ENCODE measurements at regions not wholly inside any gene's neighbourhood (a gene's known extent, or its start where the extent isn't known, plus 50 kb on each side); places are given as distances from the start of the nearest gene placed in this dataset.

GRCh38 chr12:111164833-111165525, 203.9 kb downstream of the PHETA1 start:
- Histone ChIP-seq H3K27me3 (ENCODE audit: control insufficient read depth, insufficient read depth, low read length) (no peaks in the 10 kb centered on the region), H3K4me3 (ENCODE audit: low read depth, low read length) (no peak overlapping the region), H3K36me3 (ENCODE audit: control insufficient read depth, insufficient read depth, low read length) (no peaks in the 10 kb centered on the region)

GRCh38 chr12:111163422-111163821, 205.5 kb downstream of the PHETA1 start:
- H3K9ac ChIP-seq (ENCODE audit: low read depth, low read length): no peak overlapping the region
- H3K4me3 ChIP-seq (ENCODE audit: low read depth, low read length): no peak overlapping the region
- no peaks in the 10 kb centered on the region for H3K36me3 ChIP-seq (ENCODE audit: control insufficient read depth, insufficient read depth, low read length)
- no peaks in the 10 kb centered on the region for H3K9me3 ChIP-seq (ENCODE audit: control insufficient read depth, insufficient read depth, low read length)
- no peaks in the 10 kb centered on the region for H3K27me3 ChIP-seq (ENCODE audit: control insufficient read depth, insufficient read depth, low read length)
- H3K4me1 ChIP-seq (ENCODE audit: control insufficient read depth, insufficient read depth, low read length): no peaks in the 10 kb centered on the region

More at GRCh38 chr12:111164833-111165525, 203.9 kb downstream of the PHETA1 start:
- no peak overlapping the region for H3K9ac ChIP-seq (ENCODE audit: low read depth, low read length)
- no peaks in the 10 kb centered on the region for H3K4me1 ChIP-seq (ENCODE audit: control insufficient read depth, insufficient read depth, low read length)
- H3K9me3 ChIP-seq (ENCODE audit: control insufficient read depth, insufficient read depth, low read length): no peaks in the 10 kb centered on the region

DNA sequence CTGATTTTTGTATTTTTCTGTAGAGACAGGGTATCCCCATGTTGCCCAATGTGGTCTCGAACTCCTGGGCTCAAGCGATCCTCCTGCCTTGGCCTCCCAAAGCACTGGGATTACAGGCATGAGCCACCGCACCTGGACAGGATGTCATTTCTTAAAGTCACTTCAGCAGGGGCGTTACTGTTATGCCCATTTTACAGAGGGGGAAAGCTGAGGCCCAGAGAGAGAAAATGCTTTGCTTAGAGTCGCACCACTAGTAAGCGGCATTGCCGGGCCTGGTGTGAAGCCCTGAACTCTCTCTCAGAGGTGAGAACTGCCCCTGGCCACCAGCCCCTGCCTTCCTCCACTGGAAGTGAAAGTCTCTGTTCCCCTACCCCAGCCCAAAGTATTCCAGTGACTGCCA, 207.0 kb downstream of the PHETA1 start:
- H3K4me1 ChIP-seq (ENCODE audit: control insufficient read depth, insufficient read depth, low read length): no peaks in the 10 kb centered on the region
- H3K27me3 ChIP-seq (ENCODE audit: control insufficient read depth, insufficient read depth, low read length): no peaks in the 10 kb centered on the region
- H3K9ac ChIP-seq (ENCODE audit: low read depth, low read length): no peak overlapping the region
- no peak overlapping the region for H3K4me3 ChIP-seq (ENCODE audit: low read depth, low read length)
- no peaks in the 10 kb centered on the region for H3K9me3 ChIP-seq (ENCODE audit: control insufficient read depth, insufficient read depth, low read length)
- H3K36me3 ChIP-seq (ENCODE audit: control insufficient read depth, insufficient read depth, low read length): no peaks in the 10 kb centered on the region

- Histone ChIP-seq H3K4me3 (ENCODE audit: low read depth, low read length) (no peak overlapping the region), H3K9me3 (ENCODE audit: control insufficient read depth, insufficient read depth, low read length) (no peaks in the 10 kb centered on the region), H3K36me3 (ENCODE audit: control insufficient read depth, insufficient read depth, low read length) (no peaks in the 10 kb centered on the region), H3K4me1 (ENCODE audit: control insufficient read depth, insufficient read depth, low read length) (no peaks in the 10 kb centered on the region), H3K27me3 (ENCODE audit: control insufficient read depth, insufficient read depth, low read length) (no peaks in the 10 kb centered on the region), H3K9ac (ENCODE audit: low read depth, low read length) (no peak overlapping the region)
Measured at GRCh38 chr12:111160350-111161241, 208.3 kb downstream of the PHETA1 start.

GRCh38 chr12:111158992-111159391, 209.9 kb downstream of the PHETA1 start:
- no peak overlapping the region for H3K9ac ChIP-seq (ENCODE audit: low read depth, low read length)
- H3K4me3 ChIP-seq (ENCODE audit: low read depth, low read length): no peak overlapping the region
- no peaks in the 10 kb centered on the region for H3K36me3 ChIP-seq (ENCODE audit: control insufficient read depth, insufficient read depth, low read length)
- peaks cover 4% of the 10 kb centered on the region for H3K4me1 ChIP-seq (ENCODE audit: control insufficient read depth, insufficient read depth, low read length)
- no peaks in the 10 kb centered on the region for H3K27me3 ChIP-seq (ENCODE audit: control insufficient read depth, insufficient read depth, low read length)
- H3K9me3 ChIP-seq (ENCODE audit: control insufficient read depth, insufficient read depth, low read length): no peaks in the 10 kb centered on the region

DNA sequence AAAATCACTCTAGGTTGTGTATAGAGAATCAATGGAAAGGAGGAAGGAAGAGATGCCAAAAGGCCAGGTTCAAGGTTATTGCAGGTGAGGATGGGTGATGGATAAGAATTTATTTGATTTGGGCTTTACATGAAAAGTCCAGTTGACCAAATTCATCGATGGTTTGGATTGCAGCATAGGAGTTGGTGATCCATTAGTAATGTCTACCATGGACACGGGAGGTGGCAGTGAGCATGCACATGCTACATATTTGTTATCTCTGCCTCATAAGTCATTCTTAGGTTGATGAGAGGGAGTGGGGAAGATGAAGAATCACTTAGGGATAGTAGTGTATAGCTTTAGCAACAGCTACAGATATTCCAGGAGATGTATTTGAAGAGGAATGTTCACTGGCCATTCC, 211.4 kb downstream of the PHETA1 start:
- H3K27me3 ChIP-seq (ENCODE audit: control insufficient read depth, insufficient read depth, low read length): no peaks in the 10 kb centered on the region
- no peaks in the 10 kb centered on the region for H3K36me3 ChIP-seq (ENCODE audit: control insufficient read depth, insufficient read depth, low read length)
- H3K9me3 ChIP-seq (ENCODE audit: control insufficient read depth, insufficient read depth, low read length): no peaks in the 10 kb centered on the region
- H3K9ac ChIP-seq (ENCODE audit: low read depth, low read length): no peak overlapping the region
- no peak overlapping the region for H3K4me3 ChIP-seq (ENCODE audit: low read depth, low read length)
- peaks cover 4% of the 10 kb centered on the region for H3K4me1 ChIP-seq (ENCODE audit: control insufficient read depth, insufficient read depth, low read length)

- Histone ChIP-seq H3K9me3 (ENCODE audit: control insufficient read depth, insufficient read depth, low read length) (no peaks in the 10 kb centered on the region), H3K27me3 (ENCODE audit: control insufficient read depth, insufficient read depth, low read length) (no peaks in the 10 kb centered on the region)
Measured at GRCh38 chr12:111156304-111156703, 212.6 kb downstream of the PHETA1 start.

GRCh38 chr12:111155521-111155920, 213.4 kb downstream of the PHETA1 start:
- Histone ChIP-seq H3K9me3 (ENCODE audit: control insufficient read depth, insufficient read depth, low read length) (no peaks in the 10 kb centered on the region), H3K4me3 (ENCODE audit: low read depth, low read length) (no peak overlapping the region), H3K9ac (ENCODE audit: low read depth, low read length) (no peak overlapping the region), H3K4me1 (ENCODE audit: control insufficient read depth, insufficient read depth, low read length) (peaks cover 4% of the 10 kb centered on the region), H3K36me3 (ENCODE audit: control insufficient read depth, insufficient read depth, low read length) (no peaks in the 10 kb centered on the region), H3K27me3 (ENCODE audit: control insufficient read depth, insufficient read depth, low read length) (no peaks in the 10 kb centered on the region)

More at GRCh38 chr12:111156304-111156703, 212.6 kb downstream of the PHETA1 start:
- Histone ChIP-seq H3K4me3 (ENCODE audit: low read depth, low read length) (no peak overlapping the region), H3K4me1 (ENCODE audit: control insufficient read depth, insufficient read depth, low read length) (peaks cover 4% of the 10 kb centered on the region), H3K9ac (ENCODE audit: low read depth, low read length) (no peak overlapping the region), H3K36me3 (ENCODE audit: control insufficient read depth, insufficient read depth, low read length) (no peaks in the 10 kb centered on the region)

DNA sequence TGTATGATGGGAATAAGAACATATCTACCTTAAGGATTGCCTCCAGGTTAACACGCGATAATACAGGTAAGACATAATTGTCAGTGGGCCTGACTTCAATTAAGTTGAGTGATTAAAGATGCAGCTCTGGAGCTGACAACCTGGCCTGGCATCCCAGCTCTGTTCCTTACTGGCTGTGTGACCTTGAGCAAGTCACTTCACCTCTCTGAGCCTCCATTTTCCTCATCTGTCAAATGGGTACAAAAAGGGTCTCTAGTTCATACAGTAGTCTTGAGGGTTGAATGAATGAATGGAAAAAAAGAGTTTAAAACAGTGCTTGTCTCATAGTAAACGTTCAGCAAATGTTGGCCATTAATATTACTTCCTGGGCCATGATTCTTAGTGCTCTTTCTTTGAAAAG, 213.9 kb downstream of the PHETA1 start:
- Histone ChIP-seq H3K36me3 (ENCODE audit: control insufficient read depth, insufficient read depth, low read length) (no peaks in the 10 kb centered on the region), H3K4me1 (ENCODE audit: control insufficient read depth, insufficient read depth, low read length) (peaks cover 4% of the 10 kb centered on the region), H3K27me3 (ENCODE audit: control insufficient read depth, insufficient read depth, low read length) (no peaks in the 10 kb centered on the region), H3K9me3 (ENCODE audit: control insufficient read depth, insufficient read depth, low read length) (no peaks in the 10 kb centered on the region), H3K4me3 (ENCODE audit: low read depth, low read length) (no peak overlapping the region), H3K9ac (ENCODE audit: low read depth, low read length) (no peak overlapping the region)

- no peaks in the 10 kb centered on the region for H3K36me3 ChIP-seq (ENCODE audit: control insufficient read depth, insufficient read depth, low read length)
- no peaks in the 10 kb centered on the region for H3K9me3 ChIP-seq (ENCODE audit: control insufficient read depth, insufficient read depth, low read length)
- no peak overlapping the region for H3K4me3 ChIP-seq (ENCODE audit: low read depth, low read length)
- no peaks in the 10 kb centered on the region for H3K27me3 ChIP-seq (ENCODE audit: control insufficient read depth, insufficient read depth, low read length)
- no peak overlapping the region for H3K9ac ChIP-seq (ENCODE audit: low read depth, low read length)
- peaks cover 4% of the 10 kb centered on the region for H3K4me1 ChIP-seq (ENCODE audit: control insufficient read depth, insufficient read depth, low read length)
Measured at GRCh38 chr12:111154147-111154834, 214.6 kb downstream of the PHETA1 start.

- H3K4me3 ChIP-seq (ENCODE audit: low read depth, low read length): no peak overlapping the region
- H3K9me3 ChIP-seq (ENCODE audit: control insufficient read depth, insufficient read depth, low read length): no peaks in the 10 kb centered on the region
- H3K4me1 ChIP-seq (ENCODE audit: control insufficient read depth, insufficient read depth, low read length): peaks cover 4% of the 10 kb centered on the region
- no peak overlapping the region for H3K9ac ChIP-seq (ENCODE audit: low read depth, low read length)
- H3K36me3 ChIP-seq (ENCODE audit: control insufficient read depth, insufficient read depth, low read length): peaks cover under 1% of the 10 kb centered on the region
- H3K27me3 ChIP-seq (ENCODE audit: control insufficient read depth, insufficient read depth, low read length): no peaks in the 10 kb centered on the region
Measured at GRCh38 chr12:111152561-111152960, 216.3 kb downstream of the PHETA1 start.

Measured in iPS-15b (cell line).